ENCODE measurements at regions not wholly inside any gene's neighbourhood (a gene's known extent, or its start where the extent isn't known, plus 50 kb on each side); places are given as distances from the start of the nearest gene placed in this dataset.
"Not testable (repeated sequence)": the region's sequence is repeated elsewhere in the genome, so short reads cannot be mapped to it uniquely, and the experiment has no call there.

DNA sequence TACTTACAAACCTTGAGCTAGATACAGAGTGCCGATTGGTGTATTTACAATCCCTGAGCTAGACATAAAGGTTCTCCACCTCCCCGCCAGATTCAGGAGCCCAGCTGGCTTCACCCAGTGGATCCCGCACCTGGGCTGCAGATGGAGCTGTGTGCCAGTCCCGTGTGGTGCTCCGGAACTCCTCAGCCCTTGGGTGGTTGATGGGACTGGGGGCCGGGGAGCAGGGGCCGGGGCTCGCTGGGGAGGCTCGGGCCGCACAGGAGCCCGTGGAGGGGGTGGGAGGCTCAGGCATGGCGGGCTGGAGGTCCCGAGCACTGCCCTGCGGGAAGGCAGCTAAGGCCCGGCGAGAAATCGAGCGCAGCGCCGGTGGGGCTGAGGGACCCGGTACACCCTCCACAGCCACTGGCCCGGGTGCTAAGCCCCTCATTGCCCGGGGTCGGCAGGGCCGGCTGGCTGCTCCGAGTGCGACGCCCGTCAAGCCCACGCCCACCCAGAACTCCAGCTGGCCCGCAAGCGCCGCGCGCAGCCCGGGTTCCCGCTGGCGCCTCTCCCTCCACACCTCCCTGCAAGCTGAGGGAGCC is 466.5 kb downstream of the TECRL start:
- TF ChIP-seq, protein P1, sequence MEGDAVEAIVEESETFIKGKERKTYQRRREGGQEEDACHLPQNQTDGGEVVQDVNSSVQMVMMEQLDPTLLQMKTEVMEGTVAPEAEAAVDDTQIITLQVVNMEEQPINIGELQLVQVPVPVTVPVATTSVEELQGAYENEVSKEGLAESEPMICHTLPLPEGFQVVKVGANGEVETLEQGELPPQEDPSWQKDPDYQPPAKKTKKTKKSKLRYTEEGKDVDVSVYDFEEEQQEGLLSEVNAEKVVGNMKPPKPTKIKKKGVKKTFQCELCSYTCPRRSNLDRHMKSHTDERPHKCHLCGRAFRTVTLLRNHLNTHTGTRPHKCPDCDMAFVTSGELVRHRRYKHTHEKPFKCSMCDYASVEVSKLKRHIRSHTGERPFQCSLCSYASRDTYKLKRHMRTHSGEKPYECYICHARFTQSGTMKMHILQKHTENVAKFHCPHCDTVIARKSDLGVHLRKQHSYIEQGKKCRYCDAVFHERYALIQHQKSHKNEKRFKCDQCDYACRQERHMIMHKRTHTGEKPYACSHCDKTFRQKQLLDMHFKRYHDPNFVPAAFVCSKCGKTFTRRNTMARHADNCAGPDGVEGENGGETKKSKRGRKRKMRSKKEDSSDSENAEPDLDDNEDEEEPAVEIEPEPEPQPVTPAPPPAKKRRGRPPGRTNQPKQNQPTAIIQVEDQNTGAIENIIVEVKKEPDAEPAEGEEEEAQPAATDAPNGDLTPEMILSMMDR (IDR thresholded peaks at IDR 0.05), result not testable (repeated sequence)
- not testable (repeated sequence) for TF ChIP-seq POLR2A, POLR2AphosphoS5 (IDR thresholded peaks at IDR 0.05)
